ENCODE measurements at regions not wholly inside any gene's neighbourhood (a gene's known extent, or its start where the extent isn't known, plus 50 kb on each side); places are given as distances from the start of the nearest gene placed in this dataset.

GRCh38 chr2:12652723-12653122 is 64.0 kb upstream of the TRIB2 start:
- no peak for DNase-seq (ENCODE audit: low read depth, low spot score)

DNA sequence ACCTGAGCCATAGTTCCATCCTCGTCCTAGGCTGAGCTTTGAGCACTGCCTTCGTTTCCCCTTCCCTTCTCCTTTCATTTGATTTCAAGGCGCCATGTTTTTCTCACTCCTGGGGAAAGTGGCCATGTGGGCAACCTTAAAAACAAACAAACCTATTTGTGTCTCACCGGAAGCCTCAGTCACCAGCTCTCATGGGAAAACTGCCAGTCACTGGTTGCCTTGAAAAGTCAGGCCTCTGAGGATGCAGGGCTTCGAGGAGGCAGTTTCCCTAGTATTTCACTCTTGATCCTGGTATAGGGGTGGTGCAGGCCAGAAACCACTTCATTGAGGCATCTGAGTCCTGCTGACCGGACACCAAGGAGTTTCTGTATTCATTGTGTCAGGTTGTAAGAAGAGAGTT is 59.2 kb upstream of the TRIB2 start:
- no peak for DNase-seq (ENCODE audit: low read depth, low spot score)

GRCh38 chr2:12658310-12658945 is 58.3 kb upstream of the TRIB2 start:
- no peak for DNase-seq (ENCODE audit: low read depth, low spot score)

DNA sequence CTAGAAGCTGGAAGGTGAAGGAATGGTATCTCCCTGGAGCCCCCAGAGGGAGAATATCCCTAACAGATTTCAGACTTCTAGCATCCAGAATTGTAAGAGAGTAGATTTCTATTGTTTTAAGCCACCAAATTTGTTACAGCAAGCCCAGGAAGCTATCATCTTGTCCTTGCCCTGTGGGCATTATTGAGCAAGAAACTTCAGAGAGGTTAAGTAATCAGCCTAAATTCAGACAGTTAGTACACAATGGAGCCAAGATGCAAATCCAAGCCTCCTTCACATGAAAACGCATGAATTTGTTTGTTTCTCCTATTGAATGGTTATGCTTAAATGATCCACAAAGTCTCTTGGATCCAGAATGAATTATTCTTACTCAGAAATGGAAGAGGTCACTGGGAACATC is 55.2 kb upstream of the TRIB2 start:
- no peak for DNase-seq (ENCODE audit: low read depth, low spot score)

DNA sequence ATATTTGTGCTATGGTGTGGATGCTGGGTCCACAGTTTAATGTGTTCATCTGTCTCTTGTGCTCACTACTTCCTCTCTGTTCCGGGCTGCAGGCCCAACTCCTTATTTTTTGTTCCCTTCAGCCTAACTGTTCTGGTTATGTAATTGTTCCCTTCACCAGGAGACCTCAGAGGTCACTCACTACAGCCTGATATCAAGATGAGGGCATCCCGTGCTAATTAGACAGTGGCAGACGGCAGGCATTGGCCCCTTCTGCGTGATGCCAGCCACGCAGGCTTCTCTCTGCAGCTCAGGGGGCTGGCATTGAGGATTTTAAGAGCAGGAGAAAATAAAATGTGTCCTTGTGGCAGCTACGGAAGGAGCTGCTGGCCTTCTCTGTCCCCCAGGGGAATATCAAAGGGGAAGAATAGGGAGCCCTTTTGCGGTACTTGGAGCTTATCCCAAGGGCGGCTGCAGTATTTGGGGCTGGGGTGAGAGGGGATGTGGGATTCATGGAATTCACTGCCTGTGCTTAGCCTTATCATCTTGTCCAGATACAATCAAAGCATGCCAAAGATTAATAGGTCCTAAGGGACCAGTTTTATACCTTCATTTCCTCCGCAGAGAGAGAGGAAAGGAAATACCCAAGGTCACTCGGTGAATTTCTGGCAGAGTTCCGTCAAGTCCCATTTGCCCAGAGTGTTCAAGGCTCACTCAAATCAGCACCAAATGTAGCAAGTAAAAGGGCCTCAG is 53.3 kb upstream of the TRIB2 start:
- DNase-seq (ENCODE audit: low read depth, low spot score) = no peak

DNA sequence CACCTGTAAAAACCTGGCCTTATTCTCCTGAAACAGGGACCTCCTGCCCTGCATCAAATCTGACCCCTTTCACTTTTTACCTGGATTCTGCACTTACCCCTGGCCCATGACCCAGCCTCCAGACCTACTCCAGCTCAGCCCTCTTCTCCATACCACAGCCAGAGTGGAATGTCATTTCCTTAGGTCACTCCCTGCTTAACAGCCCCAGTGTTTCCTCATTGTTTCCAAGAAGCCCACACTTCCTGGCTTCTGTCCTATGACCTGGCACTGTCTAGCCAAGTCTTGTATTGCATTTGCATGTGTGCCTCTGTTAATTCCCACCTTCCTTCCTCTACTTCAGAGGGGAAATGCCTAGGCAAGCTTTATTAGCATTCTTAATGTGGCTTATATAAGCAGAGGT is 51.4 kb upstream of the TRIB2 start:
- DNase-seq (ENCODE audit: low read depth, low spot score) = no peak

GRCh38 chr2:12666445-12666844 is 50.3 kb upstream of the TRIB2 start:
- no peak for DNase-seq (ENCODE audit: low read depth, low spot score)
